SKM-1 treated with dmso at 0.1 percent for 144 hours (cell line): ENCODE measurements at regions not wholly inside any gene's neighbourhood (a gene's known extent, or its start where the extent isn't known, plus 50 kb on each side); places are given as distances from the start of the nearest gene placed in this dataset.
"Not testable (repeated sequence)": the region's sequence is repeated elsewhere in the genome, so short reads cannot be mapped to it uniquely, and the experiment has no call there.

Experiments
- DNase-seq: peaks from one replicate; lab custom pipeline; 2025; ENCODE audit not compliant: unreplicated experiment; lab: John Stamatoyannopoulos, UW

DNA sequence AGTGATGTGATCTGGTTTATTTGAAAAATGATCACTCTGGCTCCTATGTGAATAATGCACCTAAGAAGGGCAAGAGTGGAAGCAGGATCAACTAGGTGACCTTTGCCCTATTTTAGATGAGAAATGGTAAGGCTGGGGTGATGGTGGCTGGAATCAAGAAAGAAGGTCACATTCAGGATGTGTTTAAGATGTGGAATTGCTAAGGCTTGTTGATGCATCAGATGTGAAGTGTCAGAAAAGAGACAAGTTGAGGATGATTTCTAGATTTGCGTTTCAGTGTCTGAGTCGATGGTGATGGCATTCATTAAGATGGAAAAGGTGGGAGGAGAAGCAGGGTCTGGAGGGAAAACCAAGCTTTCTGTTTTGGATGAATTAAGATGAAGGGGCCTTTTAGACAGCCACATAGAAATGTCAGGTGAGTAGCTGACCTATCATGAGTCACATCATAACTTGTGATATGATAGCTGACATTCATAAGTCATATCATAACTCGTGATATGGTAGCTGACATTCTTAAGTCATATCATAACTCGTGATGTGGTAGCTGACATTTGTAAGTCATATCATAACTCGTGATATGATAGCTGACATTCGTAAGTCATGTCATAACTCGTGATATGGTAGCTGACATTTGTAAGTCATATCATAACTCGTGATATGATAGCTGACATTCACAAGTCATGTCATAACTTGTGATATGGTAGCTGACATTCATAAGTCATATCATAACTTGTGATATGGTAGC is 101.2 kb upstream of the SEC11C start:
- DNase-seq = no peak

DNA sequence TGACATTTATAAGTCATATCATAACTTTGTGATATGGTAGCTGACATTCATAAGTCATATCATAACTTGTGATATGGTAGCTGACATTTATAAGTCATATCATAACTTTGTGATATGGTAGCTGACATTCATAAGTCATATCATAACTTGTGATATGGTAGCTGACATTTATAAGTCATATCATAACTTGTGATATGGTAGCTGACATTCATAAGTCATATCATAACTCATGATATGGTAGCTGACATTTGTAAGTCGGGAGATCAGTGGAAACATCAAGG is 100.7 kb upstream of the SEC11C start:
- DNase-seq = not testable (repeated sequence)

DNA sequence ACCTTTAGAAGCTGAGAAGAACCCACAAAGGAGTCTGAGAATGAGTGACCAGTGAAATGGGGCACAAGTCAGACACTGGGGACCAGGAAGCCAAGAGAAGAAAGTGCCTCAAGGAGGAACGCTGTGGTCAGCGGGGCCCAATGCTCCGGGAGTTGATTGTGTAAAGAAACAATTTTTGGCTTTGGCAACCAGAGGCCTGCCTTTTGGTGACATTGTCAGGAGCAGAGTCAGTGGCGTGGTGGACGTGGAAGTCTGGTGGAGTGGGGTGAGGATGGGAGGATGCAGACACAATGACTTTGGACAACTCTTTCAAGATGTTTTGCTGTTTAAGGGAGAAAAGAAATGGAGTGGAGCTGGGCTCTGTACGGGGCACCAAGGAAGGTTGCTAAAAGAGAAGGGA is 100.2 kb upstream of the SEC11C start:
- no peak for DNase-seq

DNA sequence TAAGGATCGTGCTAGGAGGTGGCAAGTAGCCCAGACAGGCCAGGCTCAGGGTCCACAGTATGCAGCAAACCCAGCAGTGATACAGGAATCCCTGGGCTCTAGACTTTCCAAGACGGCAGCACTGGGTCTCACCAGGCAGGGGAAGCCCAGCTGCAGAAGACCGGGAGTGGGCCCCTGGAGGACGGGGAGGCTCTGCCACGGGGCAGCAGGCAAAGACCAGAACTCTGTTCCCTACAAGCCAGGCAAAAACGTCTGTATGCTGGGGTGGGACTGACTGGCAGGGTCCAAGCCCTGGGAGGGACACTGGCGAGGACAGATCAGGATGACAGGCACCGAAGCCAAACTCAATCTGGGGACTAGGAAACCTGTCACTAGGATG is 98.9 kb upstream of the SEC11C start:
- no peak for DNase-seq

DNA sequence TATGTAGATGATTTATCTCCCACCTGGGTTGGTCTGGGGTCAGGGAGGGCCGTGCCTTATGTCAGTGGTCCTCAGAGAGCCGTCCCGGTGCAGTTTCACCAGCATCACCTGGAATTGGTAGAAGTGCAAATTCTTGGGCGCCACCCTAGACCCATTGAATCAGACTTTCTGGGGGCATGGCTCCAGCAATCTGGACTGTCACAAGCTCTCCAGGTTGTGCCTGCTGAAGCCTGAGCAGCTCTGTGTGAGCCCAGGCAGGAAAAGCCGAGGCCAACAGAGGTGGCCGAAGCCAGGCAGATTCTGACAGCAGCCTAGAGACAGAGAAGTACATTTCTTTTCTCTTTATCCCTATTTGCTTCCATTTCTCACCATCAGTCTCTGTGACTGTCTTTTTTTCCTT is 98.4 kb upstream of the SEC11C start:
- DNase-seq = no peak

DNA sequence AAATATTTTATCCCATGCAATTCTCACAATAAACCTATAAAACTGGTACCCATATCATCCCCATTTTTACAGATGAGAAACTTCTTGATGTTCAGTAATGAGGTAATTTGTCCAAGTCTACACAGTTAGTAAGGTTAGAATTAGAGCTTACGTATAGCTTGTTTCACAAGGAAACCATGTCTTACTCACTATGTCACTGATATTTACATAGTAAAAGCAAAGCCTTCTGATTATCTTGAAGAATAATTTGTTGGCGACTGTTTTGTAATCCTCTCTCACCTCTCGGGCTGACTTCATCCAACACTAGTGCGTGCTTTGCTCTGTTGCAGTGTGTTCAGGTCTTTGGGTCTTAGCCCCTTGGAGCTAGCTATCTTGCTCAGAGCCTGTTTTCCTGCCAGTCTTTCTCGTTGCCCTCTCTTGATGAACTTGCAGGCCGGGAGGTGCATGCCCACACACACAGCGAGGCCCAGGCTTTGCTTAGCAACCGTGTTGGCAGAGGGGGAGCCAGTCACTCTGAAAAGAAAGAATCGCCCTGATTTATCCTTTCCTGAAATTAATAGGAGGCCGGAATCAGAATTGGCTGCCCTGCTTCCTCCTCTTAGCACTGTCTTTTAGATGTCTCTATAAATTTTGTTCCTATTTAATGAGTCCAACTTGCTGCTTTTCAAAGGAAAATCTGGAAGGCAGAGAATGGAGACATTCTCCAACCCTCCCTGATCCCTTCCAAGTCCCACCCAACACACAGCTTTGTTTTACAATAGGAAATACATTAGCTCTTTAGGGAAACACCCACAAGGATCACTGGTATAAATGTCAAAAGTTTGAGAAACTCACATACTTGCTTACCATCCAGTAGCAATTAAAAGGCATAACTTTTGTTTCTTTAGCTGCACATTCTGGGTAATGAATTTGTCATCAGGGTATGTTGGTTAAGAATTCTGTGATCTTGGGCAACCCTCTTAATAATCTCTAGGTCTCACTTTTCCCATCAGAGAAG is 97.6 kb upstream of the SEC11C start:
- no peak for DNase-seq

DNA sequence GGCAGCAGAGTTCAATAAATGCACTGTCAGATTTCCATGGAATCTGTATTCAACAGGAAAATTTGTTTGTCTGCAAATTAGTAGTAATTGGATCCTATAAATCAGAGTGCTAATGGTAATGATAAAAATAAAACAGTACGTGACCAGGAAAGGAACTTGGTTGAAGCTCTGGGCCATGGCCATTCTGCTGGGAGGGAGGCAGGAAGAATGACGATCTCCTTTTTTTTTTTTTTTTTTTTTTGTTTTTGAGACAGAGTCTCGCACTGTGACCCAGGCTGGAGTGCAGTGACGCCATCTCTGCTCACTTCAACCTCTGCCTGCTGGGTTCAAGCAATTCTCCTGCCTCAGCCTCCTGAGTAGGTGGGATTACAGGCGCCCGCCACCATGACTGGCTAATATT is 94.8 kb upstream of the SEC11C start:
- no peak for DNase-seq

DNA sequence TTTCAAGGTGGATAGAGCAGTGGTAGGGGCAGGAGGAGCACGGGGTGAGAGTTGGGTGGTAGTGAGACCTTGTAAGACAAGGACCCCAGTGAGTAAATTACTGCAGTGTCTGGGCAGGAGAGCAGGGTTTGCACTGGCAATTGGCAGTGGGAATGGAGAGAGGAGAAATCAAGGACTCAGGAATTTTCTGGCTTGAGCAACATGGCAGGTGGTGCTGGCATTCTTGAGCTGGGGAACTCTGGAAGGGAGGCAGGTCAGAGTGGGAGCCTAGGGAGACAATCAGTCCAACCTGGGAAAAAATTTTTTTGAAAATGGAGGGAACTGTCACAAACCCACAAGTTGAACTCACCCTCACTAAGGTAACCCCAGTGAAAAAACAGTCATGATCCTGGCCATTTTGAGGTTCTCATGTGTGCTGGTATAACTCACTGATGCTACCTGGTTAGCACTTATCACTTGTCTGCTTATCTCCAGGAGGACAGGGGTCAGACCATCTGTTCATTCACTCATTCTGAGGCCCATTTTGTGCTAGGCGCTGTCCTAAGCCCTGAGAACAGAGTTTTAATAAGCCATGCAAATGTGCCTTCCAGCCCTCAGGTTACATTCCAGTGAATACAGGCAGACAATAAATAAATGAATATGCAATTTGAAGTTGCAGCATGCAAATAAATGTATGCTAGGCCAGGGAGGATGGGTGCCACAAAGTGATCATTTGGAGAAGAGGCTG is 92.2 kb upstream of the SEC11C start:
- no peak for DNase-seq

DNA sequence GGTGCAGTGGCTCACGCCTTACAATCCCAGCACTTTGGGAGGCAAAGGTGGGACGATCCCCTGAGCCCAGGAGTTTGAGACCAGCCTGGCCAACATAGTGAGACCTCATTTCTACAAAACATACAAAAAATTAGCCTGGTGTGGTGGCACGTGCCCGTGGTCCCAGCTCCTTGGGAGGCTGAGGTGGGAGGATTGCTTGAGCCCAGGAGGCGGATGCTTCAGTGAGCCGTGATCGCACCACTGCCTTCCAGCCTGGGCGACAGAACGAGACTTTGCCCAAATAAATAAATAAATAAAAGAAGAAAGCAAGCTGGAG is 91.7 kb upstream of the SEC11C start:
- no peak for DNase-seq

DNA sequence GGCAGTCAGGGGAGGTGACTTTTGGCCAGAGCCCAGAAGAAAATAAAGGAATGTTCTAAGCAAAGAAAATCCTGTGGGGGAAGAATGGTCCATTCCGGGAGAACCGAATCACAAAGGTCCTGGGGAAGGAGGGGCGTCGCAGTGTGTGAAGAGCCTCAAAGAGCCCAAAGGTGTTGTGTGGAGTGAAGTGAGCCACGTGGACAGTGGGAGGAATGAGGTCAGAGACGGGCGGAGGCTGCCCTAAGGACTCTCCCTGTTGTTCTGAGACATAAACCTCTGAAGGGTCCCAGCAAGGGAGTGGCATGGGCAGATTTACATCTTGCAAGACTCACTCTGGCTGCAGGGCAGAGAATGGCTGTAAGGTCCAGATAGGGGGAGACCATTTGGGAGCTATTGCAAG is 91.3 kb upstream of the SEC11C start:
- no peak for DNase-seq

DNA sequence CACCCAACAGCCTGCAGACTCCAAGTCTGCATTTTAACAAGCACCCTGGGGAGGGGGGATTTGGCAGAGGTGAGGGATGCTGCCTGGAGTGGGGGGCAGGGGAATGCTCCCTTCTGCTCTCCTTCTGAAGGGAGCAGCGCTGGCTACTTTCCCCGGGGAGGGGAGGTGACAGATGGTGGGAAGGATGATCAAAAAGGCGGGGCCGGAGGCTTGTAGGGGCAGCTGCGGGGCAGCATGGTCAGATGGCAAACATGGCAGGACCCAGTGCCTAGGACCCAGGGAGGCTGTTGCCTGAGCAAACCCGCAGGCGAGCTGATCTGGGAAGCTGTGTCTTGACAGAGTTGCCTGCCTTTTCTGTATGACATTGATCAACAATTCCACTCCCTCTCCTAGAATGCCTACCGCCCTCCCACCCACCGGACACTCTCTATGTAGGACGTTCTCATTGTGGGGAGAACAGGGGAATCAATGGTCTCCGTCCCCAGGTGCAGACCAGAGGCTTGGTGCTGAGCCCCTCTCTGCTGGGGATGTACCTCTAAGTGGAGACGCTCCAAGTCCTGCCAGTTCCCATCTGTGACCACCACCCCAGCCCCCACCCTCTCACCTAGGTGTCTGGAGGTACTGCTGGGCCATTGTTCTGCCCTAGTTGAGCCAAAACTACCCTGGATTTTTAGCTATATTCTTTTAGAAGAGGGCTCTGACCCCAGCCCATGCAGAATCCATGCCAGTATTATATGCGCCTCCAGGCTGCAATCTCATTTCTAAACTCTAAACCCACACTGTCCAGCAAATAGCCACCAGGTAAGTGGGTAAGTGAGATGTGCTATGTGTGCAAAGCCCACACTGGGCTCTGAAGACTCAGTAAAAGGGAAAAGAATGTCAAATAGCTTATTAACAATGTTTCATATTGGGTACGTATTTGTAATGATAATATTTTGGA is 89.7 kb upstream of the SEC11C start:
- DNase-seq = no peak

DNA sequence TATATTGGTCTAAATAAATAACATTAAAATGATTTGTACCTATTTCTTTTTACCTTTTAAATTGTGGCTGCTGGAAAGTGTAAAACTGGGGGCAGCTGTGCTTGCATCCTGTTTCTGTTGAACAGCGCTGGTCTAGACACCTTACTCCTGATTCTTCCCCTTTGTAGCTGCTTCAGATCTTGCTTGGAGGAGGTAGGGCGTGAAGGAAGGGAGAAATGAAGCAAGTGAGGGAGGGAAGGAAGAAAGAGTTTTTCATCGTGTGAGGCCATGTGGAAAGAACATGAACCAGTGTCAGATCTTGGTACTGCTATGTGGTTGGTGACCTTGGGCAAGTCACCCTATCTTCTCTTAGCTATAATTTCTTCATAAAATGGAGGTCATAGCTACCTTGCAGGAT is 89.0 kb upstream of the SEC11C start:
- no peak for DNase-seq

DNA sequence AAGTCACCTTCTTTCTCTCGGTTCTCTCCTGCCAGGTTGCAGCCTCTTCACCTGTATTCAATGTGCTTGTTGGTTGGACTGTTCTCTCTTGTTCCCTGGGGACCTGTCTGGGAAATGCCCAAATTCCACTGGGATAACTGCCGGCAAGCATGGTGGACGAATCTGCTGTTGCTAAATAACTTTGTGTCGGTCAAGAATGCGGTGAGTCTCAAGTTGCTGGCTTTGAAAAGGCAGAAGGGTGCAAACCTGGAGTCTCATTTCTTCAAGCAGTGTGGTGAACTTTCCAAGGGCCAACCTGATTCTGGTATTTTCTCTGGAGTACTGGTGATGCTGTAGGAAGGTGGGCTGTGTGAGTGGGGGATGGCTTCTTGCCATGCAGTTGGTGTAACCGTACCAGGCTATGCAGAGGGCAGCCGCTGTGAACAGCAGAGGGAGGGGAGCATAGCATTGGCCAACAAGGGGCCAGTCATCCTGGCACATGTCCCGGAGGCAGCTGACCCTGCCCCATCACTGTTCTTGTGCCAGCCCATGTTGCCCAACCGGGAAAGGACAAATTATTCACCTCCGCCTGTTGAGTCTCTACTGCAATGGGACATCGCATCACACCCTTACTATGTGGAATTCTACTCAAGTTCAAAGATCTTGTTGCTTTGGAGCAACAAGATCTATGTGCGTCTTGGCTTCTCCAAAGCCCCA is 88.1 kb upstream of the SEC11C start:
- no peak for DNase-seq

DNA sequence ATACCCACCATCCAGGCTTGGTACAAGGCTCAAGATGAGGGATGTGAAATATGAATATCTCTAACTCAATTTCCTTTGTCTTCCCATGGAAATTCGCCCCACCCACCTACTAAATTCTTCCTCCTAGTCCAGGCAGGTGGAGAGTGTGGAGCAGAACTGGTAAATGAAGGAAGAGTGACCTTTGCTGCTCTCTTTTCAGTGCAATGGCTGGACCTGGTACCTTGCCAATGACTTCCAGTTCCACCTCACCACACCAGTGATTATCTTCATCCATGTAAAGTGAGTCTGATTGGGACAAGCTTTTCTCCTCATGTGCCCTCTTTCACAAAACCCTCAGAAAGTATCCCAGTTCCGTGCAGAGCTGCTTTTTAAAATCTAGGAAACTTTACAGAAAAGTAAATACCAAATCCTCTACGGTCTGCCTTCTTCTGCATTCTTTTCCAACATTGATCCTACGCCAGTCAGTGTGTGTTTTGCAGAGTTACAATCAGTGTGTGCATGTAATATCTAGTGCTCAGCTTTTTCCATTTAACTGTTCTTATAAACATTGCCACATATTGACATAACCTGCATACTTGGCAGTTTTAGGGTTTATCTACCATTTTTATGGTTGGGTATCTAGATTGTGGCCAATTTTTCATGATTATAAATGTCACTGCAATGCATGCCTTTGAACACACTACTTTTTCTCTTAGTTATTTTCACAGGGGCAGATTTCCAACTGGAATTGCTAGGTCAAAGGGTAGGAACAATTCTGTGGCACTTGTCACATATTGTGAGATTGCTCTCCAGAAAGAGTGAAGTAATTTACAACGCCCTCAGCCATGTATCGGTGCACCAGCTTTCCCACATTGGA is 86.5 kb upstream of the SEC11C start:
- no peak for DNase-seq

DNA sequence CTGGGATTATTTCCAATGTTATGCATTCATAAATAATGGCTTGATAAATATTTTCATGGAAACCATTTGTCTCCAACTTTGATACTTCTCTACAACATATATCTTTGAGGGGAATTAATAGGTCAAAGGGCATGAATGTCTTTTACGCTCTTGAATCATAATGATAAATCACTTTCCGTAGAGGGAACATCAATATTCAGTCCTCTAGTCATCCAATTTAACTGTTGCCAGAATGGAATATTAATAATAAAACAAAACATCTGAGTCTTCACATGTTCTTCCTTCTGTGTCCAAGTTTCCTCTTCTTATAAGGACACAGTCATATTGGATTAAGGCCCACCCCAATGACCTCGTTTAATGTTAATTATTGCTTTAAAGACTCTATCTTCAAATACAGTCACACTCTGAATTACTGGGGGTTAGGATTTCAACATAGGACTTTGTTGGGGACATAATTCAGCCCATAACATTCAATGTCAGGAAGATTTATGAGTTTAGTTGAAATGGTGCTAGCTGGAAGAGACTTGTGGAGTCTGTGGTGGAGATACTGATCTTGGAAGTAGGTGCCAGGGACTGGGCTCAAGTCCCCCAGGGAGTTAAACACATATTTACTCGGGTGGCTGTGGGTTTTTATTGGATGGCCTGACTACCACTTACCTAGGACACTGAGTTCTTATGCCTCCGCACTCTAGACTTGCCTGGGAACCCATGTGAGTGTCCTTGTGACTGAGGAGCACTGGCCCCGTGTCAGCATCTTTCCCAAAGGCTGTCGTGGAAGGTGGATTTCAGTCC is 85.0 kb upstream of the SEC11C start:
- DNase-seq = no peak

DNA sequence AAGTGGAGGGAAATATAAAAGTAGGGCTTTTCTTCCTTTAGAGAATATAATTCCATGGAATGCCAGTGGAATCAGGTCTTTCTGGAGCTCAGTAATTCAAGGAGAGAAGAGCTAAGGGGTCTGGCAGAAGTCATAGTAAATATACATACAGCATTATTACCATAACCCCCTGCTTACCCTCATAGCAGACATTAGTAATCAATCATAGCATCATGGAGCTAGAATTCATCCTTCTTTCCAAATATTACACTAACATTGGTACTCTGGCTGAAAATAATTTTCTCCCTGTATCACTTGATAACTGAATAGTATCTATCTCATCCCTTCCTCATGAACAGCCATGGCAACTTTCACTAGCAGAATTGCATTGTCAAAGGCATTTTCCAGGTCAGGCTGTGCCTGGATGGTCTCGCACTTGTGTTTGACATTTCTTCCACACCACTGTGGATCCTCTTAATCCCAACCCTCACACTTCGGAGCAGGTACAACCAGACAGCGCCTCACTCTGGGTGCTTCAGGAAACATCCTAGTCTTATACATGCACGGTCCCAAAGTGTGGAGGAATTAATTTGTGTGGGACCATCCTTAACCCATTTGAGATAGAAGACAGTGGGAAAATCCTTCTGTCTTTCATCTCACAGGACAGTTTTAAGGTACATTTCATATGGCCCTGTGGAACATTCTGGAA is 84.2 kb upstream of the SEC11C start:
- no peak for DNase-seq

DNA sequence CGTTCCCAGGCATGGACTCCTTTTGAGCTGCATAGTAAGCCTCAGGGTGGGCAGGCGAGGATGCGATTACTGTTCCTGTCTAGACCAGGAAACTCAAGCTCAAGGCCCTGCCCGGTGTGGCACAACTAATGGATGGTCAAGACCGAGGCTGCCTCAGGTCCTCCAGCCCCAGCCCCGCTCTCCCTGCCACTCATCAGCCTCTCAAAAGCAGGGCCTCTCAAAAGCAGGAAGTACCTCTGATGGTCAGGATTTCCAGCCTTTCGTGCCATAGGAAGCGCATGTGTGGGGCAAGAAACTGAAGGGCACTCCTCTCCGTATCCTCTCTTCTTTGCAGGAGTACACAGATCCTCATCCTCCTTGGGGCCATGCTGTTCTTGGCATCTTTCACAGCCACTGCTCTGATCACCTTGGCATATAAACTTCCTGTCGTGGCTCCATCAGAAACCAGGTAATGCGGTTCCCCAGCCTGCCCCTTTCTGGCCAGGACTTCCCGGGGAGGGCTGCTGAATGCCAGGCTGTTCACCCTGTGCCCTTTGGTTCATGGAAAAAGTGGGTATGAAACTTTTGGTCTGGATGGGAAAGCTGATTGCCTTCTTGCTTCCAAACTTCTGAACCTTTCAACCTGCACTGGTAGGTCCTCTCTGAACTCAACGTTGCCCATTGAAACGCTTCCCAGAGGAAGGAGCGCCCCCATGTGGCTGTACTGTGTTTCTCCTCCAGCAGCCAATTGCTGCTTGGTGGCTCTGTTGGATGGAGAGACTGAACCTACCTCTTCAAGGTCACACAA is 82.8 kb upstream of the SEC11C start:
- peak; percentile 70 for DNase-seq
